Psoas muscle (tissue), 7 donors: ENCODE measurements at regions not wholly inside any gene's neighbourhood (a gene's known extent, or its start where the extent isn't known, plus 50 kb on each side); places are given as distances from the start of the nearest gene placed in this dataset.

Experiments
- ATAC-seq, 4 donors: fragments of 200-7000 bp; cut with Tn5 transposase; one replicate each; pipeline ENCODE4 v1.9.1; 2020; ENCODE audit warnings: moderate library complexity in 3 of 4, mild to moderate bottlenecking in 2 of 4
- DNase-seq, 2 donors: peaks; one replicate each; pipeline ENCODE4 v3.0.0-alpha.2; 2020
- H3K27ac ChIP-seq: fragments of 200-600 bp; one replicate; pipeline ENCODE4 v1.8.0; 2022
- H3K27me3 ChIP-seq, 3 donors: fragments of 200-600 bp in 1 of 3; one replicate each; pipeline versions ENCODE4 v1.6.1 to v1.8.0; 2013 to 2022; ENCODE audit warnings: low read length in 2 of 3, mild to moderate bottlenecking in 2 of 3, moderate library complexity in 1 of 3; ENCODE audit not compliant: insufficient read depth in 3 of 3
- H3K36me3 ChIP-seq, 2 donors: fragments of 200-600 bp in 1 of 2; one replicate each; pipeline versions ENCODE4 v1.6.1 to v1.8.0; 2013 to 2022; ENCODE audit warnings: low read depth in 1 of 2, mild to moderate bottlenecking in 1 of 2, moderate library complexity in 1 of 2; ENCODE audit not compliant: insufficient read depth in 1 of 2
- H3K4me1 ChIP-seq: fragments of 200-600 bp; one replicate; pipeline ENCODE4 v1.8.0; 2022
- H3K4me3 ChIP-seq: fragments of 200-600 bp; one replicate; pipeline ENCODE4 v1.8.0; 2022; ENCODE audit warnings: mild to moderate bottlenecking
- H3K9me3 ChIP-seq: fragments of 200-600 bp; one replicate; pipeline ENCODE4 v1.8.0; 2022
- WGBS, 3 donors: extraction: QIAGEN DNeasy Blood & Tissue Kit; methylation state at CpG; one replicate each; pipeline versions ENCODE4 v1.1.6 to v1.1.7; 2013; 5-methylcytosine and 5-hydroxymethylcytosine counted together
- intact Hi-C, 2 donors: fragments of 100-400 bp; cut with DNase I; formaldehyde crosslinking; loops; one replicate each; pipeline versions ENCODE4 v1.11.0 to v1.14.2; 2022
- TF ChIP-seq, protein P1 (sequence below): fragments of 200-600 bp; IDR thresholded peaks from one replicate; pipeline ENCODE4 v1.8.0; 2022; ENCODE audit warnings: antibody characterized with exemption
- donor health status: healthy with polysubstance abuse.
- donor health status: DM: no; HTN: no; CAD: no; lungs with moderate emphysema.
- donor health status: Bipolar disorder and iron deficiency.
- donor health status: healthy.
- donor health status: DM: yes; HTN: yes; CAD: no.
- donor health status: DM: no; HTN: no; CAD: no.
- donor health status: DM: yes; HTN: yes; CAD: no.

GRCh38 chr11:134882141-134882540 lies 470.1 kb upstream of the B3GAT1 start:
- Histone ChIP-seq H3K36me3 (no peaks in the 10 kb centered on the region), H3K27ac (no peak overlapping the region), H3K27me3 (peaks cover 0 to 11% (median 2%) of the 10 kb centered on the region in 3 donors), H3K4me1 (no peaks in the 10 kb centered on the region), H3K4me3 (no peak overlapping the region), H3K9me3 (no peaks in the 10 kb centered on the region)
- TF ChIP-seq, protein P1, sequence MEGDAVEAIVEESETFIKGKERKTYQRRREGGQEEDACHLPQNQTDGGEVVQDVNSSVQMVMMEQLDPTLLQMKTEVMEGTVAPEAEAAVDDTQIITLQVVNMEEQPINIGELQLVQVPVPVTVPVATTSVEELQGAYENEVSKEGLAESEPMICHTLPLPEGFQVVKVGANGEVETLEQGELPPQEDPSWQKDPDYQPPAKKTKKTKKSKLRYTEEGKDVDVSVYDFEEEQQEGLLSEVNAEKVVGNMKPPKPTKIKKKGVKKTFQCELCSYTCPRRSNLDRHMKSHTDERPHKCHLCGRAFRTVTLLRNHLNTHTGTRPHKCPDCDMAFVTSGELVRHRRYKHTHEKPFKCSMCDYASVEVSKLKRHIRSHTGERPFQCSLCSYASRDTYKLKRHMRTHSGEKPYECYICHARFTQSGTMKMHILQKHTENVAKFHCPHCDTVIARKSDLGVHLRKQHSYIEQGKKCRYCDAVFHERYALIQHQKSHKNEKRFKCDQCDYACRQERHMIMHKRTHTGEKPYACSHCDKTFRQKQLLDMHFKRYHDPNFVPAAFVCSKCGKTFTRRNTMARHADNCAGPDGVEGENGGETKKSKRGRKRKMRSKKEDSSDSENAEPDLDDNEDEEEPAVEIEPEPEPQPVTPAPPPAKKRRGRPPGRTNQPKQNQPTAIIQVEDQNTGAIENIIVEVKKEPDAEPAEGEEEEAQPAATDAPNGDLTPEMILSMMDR, result no peak
- intact Hi-C loops, result no loop called here
- ATAC-seq (no peak), DNase-seq (no peak)
- WGBS, 3 donors, result 71 to 82% (median 72%) methylated on average over 10 to 11 of the region's 11 CpGs

DNA sequence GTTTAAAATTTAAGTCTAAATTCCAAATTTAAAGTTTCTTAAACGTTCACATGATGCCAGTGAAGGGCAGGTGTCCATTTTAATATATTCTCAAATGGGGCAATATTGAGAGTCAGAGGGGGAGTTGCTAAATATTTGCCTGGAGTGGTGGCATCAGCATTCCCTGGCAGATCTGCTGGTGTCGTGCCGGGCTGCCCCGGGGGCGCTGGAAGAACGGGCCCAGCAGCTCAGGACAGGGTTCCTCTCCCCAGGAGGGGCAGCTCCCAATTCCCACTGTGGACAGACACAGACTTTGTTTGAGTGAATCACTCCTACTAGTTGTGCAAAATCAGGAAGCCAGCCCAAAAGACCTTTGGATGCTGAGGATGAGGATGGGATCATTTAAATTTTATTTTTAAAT lies 468.7 kb upstream of the B3GAT1 start:
- no peak overlapping the region for H3K4me3 ChIP-seq
- no peaks in the 10 kb centered on the region for H3K4me1 ChIP-seq
- DNase-seq (no peak), ATAC-seq (no peak)
- 73 to 86% (median 84%) methylated on average over 6 of the region's 6 CpGs for WGBS, 3 donors
- no peaks in the 10 kb centered on the region for H3K36me3 ChIP-seq
- H3K27ac ChIP-seq, result no peak overlapping the region
- TF ChIP-seq, protein P1, result no peak
- peaks cover 0 to 11% (median 1%) of the 10 kb centered on the region in 3 donors for H3K27me3 ChIP-seq
- H3K9me3 ChIP-seq, result no peaks in the 10 kb centered on the region
- intact Hi-C loops, result no loop called here

DNA sequence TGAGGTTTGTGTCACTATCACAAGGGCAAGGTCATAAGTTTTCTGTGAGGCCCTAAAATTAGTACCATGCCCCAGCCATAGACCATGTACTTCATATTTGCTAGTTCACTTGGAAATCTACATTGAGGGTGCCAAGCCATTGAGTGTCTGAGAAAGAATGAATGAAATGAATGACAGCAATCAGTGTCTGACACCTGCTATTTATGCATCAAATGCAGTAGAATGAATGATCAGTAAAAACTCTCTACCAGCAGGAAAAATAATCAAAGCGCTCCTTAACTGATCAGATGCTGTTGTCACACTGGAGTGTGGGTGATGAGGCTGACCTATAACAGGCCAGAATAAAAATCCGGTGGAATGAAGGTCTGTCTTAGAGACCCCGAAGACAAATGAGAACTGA lies 467.9 kb upstream of the B3GAT1 start:
- peaks cover 0 to 11% (median 0%) of the 10 kb centered on the region in 3 donors for H3K27me3 ChIP-seq
- TF ChIP-seq, protein P1, result no peak
- H3K4me1 ChIP-seq, result no peaks in the 10 kb centered on the region
- DNase-seq, result no peak
- no peak overlapping the region for H3K27ac ChIP-seq
- no peaks in the 10 kb centered on the region for H3K9me3 ChIP-seq
- intact Hi-C loops, result no loop called here
- no peaks in the 10 kb centered on the region for H3K36me3 ChIP-seq
- 82 to 90% (median 87%) methylated on average over 3 of the region's 3 CpGs for WGBS, 3 donors
- H3K4me3 ChIP-seq, result no peak overlapping the region
- ATAC-seq, result no peak

- peaks cover 0 to 11% (median 0%) of the 10 kb centered on the region in 3 donors for H3K27me3 ChIP-seq
- H3K4me3 ChIP-seq, result no peak overlapping the region
- TF ChIP-seq, protein P1, result no peak
- no peaks in the 10 kb centered on the region for H3K9me3 ChIP-seq
- intact Hi-C loops, result no loop called here
- no peaks in the 10 kb centered on the region for H3K4me1 ChIP-seq
- DNase-seq (no peak), ATAC-seq (no peak)
- H3K36me3 ChIP-seq, result no peaks in the 10 kb centered on the region
- 72 to 78% (median 76%) methylated on average over 4 of the region's 4 CpGs for WGBS, 3 donors
- no peak overlapping the region for H3K27ac ChIP-seq
These were observed 467.3 kb upstream of the B3GAT1 start for GRCh38 chr11:134879341-134879740.

DNA sequence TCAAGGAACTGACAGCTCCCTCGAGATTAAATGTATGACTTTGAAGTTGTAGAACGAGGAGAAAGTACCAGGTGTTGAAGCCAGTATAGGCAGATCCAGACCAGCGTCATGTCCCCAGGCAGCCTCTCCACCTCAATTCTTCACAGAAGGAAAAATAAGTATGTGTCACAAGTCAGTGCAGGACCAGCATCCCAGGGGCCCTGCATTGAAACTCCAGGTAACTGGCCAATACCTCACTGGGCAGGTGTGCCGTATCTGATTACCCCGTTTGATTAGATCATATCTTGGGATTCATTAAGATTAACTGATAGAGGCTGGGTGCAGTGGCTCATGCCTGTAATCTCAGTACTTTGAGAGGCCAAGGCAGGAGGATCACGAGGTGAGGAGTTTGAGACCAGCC lies 466.7 kb upstream of the B3GAT1 start:
- TF ChIP-seq, protein P1, result no peak
- H3K4me3 ChIP-seq, result no peak overlapping the region
- H3K27me3 ChIP-seq, result peaks cover 0 to 11% (median 2%) of the 10 kb centered on the region in 3 donors
- WGBS, 3 donors, result 70 to 75% (median 70%) methylated on average over 6 of the region's 6 CpGs
- H3K27ac ChIP-seq, result no peak overlapping the region
- intact Hi-C loops, result no loop called here
- no peaks in the 10 kb centered on the region for H3K36me3 ChIP-seq
- ATAC-seq (no peak), DNase-seq (no peak)
- H3K4me1 ChIP-seq, result no peaks in the 10 kb centered on the region
- H3K9me3 ChIP-seq, result no peaks in the 10 kb centered on the region
